HUES48 (cell line): ENCODE measurements at regions not wholly inside any gene's neighbourhood (a gene's known extent, or its start where the extent isn't known, plus 50 kb on each side); places are given as distances from the start of the nearest gene placed in this dataset.

Source experiments
- H3K27ac ChIP-seq: one replicate; pipeline ENCODE4 v1.7.0; 2013; ENCODE audit warnings: low read depth, low read length, inconsistent platforms
- H3K27me3 ChIP-seq: 2 replicates; pipeline ENCODE4 v1.6.1; 2013; ENCODE audit warnings: mild to moderate bottlenecking, low read length; ENCODE audit not compliant: control insufficient read depth, insufficient read depth
- H3K36me3 ChIP-seq: 2 replicates; pipeline ENCODE4 v1.6.1; 2013; ENCODE audit warnings: low read length; ENCODE audit not compliant: control insufficient read depth, insufficient read depth
- H3K4me1 ChIP-seq: 2 replicates; pipeline ENCODE4 v1.6.1; 2013; ENCODE audit warnings: mild to moderate bottlenecking, low read length; ENCODE audit not compliant: control insufficient read depth, insufficient read depth
- H3K4me3 ChIP-seq: 2 replicates; pipeline ENCODE4 v1.5.1; 2013; ENCODE audit warnings: mild to moderate bottlenecking, low read depth, low read length
- H3K9ac ChIP-seq: 2 replicates; pipeline ENCODE4 v1.6.1; 2013; ENCODE audit warnings: mild to moderate bottlenecking, low read depth, low read length, moderate library complexity
- H3K9me3 ChIP-seq: 2 replicates; pipeline ENCODE4 v1.6.1; 2013; ENCODE audit warnings: low read length; ENCODE audit not compliant: control insufficient read depth, insufficient read depth

DNA sequence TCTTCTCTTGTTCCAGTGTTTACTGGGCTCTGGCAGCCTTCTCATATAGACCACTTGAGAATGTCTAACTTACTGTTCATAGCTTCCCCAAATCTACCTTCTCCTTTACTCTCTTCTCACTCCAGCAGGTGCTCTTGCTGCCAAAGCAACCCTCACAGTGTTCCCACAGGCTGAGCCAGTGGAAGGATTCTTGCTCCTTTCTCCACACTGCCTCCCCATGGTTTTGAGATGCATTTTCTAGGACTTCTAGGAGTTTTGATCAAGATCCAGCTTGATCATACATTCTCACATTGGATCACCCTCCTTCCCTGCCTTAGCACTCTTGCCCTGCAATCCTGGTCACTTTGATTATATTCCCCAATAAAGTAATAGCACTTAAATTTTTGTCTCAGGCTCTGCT, 230.8 kb downstream of the TMEM47 start:
- no peak overlapping the region for H3K4me3 ChIP-seq
- no peaks in the 10 kb centered on the region for H3K36me3 ChIP-seq
- H3K4me1 ChIP-seq, result no peaks in the 10 kb centered on the region
- no peaks in the 10 kb centered on the region for H3K27me3 ChIP-seq
- no peaks in the 10 kb centered on the region for H3K9me3 ChIP-seq
- no peak overlapping the region for H3K9ac ChIP-seq
- no peak overlapping the region for H3K27ac ChIP-seq

DNA sequence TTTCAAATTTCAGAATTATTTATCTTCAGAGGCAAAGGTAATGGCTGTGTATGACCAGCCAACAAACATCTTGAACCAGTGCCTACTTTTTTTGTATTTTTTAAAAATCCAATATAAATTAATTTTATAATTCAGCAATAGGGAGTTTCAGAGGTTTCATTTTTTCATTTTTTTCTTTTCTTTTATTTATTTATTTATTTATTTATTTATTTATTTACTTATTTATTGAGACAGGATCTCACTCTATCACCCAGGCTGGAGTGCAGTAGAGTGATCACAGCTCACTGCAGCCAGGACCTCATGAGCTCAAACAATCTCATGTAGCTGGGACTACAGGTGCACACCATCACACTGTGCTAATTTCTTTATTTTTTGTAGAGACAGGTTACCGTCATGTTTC, 250.5 kb downstream of the TMEM47 start:
- H3K9me3 ChIP-seq, result no peaks in the 10 kb centered on the region
- H3K36me3 ChIP-seq, result no peaks in the 10 kb centered on the region
- no peak overlapping the region for H3K4me3 ChIP-seq
- H3K9ac ChIP-seq, result no peak overlapping the region
- no peaks in the 10 kb centered on the region for H3K27me3 ChIP-seq
- no peak overlapping the region for H3K27ac ChIP-seq
- no peaks in the 10 kb centered on the region for H3K4me1 ChIP-seq

DNA sequence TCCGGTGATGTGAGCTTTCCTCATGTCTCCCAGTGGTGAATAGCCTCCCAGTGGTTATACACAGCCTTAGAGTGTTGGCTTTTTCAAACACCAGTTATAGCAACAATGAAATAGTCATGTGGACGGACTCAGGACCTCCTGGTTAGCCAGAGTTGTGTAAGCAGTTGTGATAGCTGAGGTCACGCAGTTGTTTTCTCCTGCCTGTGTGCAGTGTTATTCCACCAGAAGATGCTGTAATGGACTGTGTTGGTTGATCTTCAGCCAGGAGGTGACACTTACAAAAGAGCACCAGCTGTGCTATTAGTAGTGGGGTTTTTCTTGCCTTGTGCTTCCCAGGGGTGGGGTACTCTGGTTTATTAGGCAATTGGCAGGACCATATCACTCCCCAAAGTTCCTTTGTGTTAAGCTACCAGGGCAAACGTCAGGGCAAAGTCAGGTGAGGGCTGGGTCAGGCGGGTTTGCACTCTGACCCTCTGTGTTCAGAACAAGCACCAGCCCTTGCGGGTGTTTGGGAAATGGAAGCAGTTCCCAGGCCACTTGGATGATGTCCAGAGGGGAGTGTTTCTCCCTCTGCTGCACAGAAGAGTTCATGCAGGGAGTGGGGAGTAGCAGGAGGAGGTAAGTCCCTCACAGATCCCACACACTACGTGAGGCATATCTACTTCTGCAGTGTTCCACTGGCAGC, 252.6 kb downstream of the TMEM47 start:
- no peaks in the 10 kb centered on the region for H3K9me3 ChIP-seq
- H3K4me1 ChIP-seq, result no peaks in the 10 kb centered on the region
- H3K27me3 ChIP-seq, result no peaks in the 10 kb centered on the region
- no peak overlapping the region for H3K27ac ChIP-seq
- no peak overlapping the region for H3K4me3 ChIP-seq
- no peaks in the 10 kb centered on the region for H3K36me3 ChIP-seq
- H3K9ac ChIP-seq, result no peak overlapping the region

DNA sequence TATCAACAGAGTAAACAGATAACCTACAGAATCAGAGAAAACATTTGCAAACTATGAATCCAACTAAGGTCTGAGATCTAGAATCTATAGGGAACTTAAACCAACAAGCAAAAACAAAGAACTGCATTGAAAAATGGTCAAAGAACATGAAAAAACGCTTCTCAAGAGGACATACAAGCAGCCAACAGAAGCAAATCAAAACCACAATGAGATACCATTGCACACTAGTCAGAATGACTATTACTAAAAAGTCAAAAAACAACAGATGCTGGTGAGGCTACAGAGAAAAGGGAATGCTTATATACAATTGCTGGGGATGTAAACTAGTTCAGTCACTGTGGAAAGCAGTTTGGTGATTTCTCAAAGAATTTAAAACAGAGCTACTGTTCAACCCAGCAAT, 255.7 kb downstream of the TMEM47 start:
- Histone ChIP-seq H3K9me3 (no peaks in the 10 kb centered on the region), H3K9ac (no peak overlapping the region), H3K27ac (no peak overlapping the region), H3K27me3 (no peaks in the 10 kb centered on the region), H3K36me3 (no peaks in the 10 kb centered on the region), H3K4me1 (no peaks in the 10 kb centered on the region), H3K4me3 (no peak overlapping the region)

DNA sequence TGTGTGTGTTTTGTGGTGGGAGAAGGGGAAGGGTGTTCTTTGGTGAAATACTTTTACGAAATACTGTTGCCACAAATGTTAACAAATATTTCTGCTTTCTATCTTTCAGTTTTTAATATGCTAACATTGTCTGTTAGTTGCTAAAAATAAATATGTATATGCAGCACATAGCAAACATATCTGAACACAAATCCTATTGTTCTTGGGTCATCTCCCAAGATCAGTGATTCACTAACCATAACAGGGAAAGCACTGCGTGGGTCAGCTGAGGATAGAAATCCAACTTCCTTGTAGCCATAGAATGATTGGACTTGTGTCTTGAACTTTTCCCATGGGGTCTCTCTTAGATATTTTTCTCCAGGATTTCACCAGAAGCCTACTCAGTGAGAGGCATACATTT, 250.3 kb upstream of the FAM47A start:
- H3K4me1 ChIP-seq, result no peaks in the 10 kb centered on the region
- H3K27ac ChIP-seq, result no peak overlapping the region
- H3K9ac ChIP-seq, result no peak overlapping the region

DNA sequence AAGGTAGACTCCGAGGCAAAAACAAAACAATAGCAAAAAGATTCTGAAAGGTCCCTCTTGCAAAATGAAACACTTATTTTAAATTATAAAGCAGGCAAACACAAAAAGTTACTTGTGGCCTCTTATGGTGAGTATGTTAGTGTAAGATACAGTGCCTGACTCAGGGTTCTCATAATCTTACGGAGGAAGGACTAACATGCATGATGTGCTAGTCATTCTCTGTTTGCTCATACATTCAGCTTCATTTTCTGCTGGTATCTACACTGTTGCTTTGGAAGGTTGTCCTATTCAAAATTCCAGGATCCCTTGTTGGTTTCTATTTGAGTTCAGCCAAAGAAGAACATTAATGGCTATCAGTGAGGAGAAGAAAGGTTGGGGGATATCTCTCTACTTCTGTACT, 249.1 kb upstream of the FAM47A start:
- Histone ChIP-seq H3K9me3 (no peaks in the 10 kb centered on the region), H3K36me3 (no peaks in the 10 kb centered on the region), H3K9ac (no peak overlapping the region), H3K27ac (no peak overlapping the region), H3K4me3 (no peak overlapping the region), H3K4me1 (no peaks in the 10 kb centered on the region), H3K27me3 (no peaks in the 10 kb centered on the region)

More for the DNA sequence above, 250.3 kb upstream of the FAM47A start:
- no peaks in the 10 kb centered on the region for H3K27me3 ChIP-seq
- H3K4me3 ChIP-seq, result no peak overlapping the region
- H3K9me3 ChIP-seq, result peaks cover under 1% of the 10 kb centered on the region; the same call in 1 of the 2 replicates
- H3K36me3 ChIP-seq, result no peaks in the 10 kb centered on the region

DNA sequence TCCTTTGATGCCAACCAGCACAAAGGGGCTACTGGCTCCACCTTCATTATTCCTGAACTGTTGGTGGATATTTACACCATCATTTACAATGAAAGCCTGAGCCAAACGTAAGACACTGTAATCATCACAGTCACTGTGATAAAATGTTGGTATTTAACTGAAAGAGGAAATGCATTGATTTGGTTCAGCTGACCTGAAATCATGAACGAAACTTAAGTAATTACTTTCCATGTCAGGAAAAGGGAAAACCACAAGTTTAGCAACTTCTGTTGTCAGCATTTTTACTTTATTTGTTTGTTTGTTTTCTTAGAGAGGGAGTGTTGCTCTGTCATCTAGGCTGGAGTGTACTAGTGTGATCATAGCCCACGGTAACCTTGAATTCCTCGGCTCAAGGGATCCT, 247.8 kb upstream of the FAM47A start:
- no peaks in the 10 kb centered on the region for H3K36me3 ChIP-seq
- H3K27me3 ChIP-seq, result no peaks in the 10 kb centered on the region

DNA sequence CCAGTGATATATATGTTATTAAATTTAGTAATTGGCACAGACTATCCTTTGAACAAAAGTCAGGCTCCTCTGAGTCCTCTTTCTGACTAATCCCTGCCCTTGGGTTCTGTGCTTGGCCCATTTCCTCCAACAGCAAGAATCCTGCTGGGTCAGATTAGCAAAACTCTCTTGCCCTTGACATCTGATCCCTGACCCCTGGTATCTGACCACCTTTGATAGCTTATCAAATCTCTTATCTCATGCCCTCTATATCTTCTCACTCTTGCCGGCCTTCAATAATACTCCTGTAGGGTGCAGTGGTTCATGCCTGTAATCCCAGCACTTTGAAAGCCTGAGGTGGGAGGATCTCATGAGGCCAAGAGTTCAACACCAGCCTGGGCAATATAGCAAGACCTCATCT, 245.5 kb upstream of the FAM47A start:
- Histone ChIP-seq H3K4me1 (no peaks in the 10 kb centered on the region), H3K9me3 (no peaks in the 10 kb centered on the region), H3K4me3 (no peak overlapping the region), H3K27me3 (no peaks in the 10 kb centered on the region), H3K9ac (no peak overlapping the region), H3K27ac (no peak overlapping the region), H3K36me3 (no peaks in the 10 kb centered on the region)

More for the DNA sequence above, 247.8 kb upstream of the FAM47A start:
- Histone ChIP-seq H3K9ac (no peak overlapping the region), H3K4me3 (no peak overlapping the region), H3K4me1 (no peaks in the 10 kb centered on the region), H3K27ac (no peak overlapping the region), H3K9me3 (no peaks in the 10 kb centered on the region)

DNA sequence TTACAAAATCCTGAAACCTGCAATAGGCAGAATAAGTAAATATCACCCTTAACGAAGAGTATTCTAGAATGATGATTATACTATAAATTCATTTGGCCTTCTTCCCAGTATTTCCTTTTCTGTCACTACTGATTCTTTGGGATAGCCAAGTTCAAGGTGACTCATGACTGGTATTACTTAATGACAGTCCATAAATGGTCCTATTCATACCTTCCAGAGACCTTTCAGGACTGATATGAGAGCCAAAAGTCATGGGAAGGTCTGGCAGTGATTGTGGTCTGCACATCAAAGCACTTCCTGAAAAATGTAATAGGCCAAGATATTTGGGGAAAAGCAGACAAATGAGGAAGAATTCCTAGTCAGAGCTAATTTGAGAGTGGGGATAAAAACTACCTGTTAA, 239.6 kb upstream of the FAM47A start:
- Histone ChIP-seq H3K36me3 (no peaks in the 10 kb centered on the region), H3K27me3 (no peaks in the 10 kb centered on the region), H3K9ac (no peak overlapping the region)

DNA sequence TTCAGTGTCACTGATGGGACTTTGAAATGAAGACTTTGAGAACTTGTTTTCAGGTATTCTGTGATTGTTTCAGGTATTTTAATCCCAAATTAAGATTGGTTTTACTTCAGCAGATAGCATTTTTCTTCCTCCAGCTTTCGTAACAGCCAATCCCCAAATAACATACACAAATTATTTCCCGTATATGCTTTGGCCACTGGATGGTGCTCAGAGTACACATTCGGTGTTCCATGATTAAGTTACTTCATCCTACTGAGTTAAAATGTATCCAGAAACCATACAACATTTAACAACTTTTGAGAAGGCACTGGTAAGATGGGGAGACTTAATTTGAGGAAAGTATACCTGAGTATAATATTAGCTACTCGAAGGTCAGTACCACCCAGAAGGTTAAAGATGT, 233.4 kb upstream of the FAM47A start:
- Histone ChIP-seq H3K4me1 (no peaks in the 10 kb centered on the region), H3K9me3 (no peaks in the 10 kb centered on the region), H3K9ac (no peak overlapping the region), H3K36me3 (no peaks in the 10 kb centered on the region), H3K27me3 (no peaks in the 10 kb centered on the region), H3K4me3 (no peak overlapping the region), H3K27ac (no peak overlapping the region)

More for the DNA sequence above, 239.6 kb upstream of the FAM47A start:
- Histone ChIP-seq H3K27ac (no peak overlapping the region), H3K4me3 (no peak overlapping the region), H3K4me1 (no peaks in the 10 kb centered on the region), H3K9me3 (no peaks in the 10 kb centered on the region)

DNA sequence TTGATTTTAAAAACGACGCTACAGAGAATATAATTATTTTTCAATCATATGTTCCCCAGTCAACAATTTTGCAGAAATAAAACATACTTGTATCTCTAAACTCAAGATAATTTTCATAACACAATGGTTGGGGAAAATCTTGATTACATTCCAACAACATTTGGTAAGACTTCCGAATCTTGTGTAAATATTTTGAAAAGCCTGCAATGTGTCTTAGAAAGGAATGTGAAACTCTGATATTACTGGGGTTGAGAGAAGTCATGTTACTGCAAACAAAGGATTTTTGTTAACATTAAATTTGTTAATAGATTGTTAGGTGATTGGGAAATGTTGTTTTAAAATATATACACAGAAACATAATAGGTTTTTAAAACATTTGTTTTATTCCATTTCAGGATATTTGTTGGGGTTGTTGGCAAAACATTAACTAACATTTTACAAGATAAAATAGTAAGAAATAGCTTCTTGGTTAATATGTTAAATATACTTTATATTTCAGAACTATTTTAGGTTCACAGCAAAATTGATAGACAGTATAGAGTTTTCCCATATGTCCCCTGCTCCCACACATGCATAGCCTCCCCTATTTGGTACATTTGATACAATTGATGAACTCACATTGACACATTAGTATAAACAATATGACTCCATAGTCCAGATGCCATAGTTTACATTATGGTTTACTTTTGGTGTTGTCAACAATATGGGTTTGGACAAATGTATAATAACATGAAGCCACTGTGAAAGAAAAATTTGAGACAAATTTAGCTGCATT, 218.6 kb upstream of the FAM47A start:
- Histone ChIP-seq H3K9ac (no peak overlapping the region), H3K9me3 (no peaks in the 10 kb centered on the region), H3K27ac (no peak overlapping the region), H3K36me3 (no peaks in the 10 kb centered on the region), H3K4me3 (no peak overlapping the region), H3K4me1 (no peaks in the 10 kb centered on the region), H3K27me3 (no peaks in the 10 kb centered on the region)
